ENCODE measurements at regions not wholly inside any gene's neighbourhood (a gene's known extent, or its start where the extent isn't known, plus 50 kb on each side); places are given as distances from the start of the nearest gene placed in this dataset.

GRCh38 chr9:109830545-109830944 lies 50.5 kb downstream of the PALM2AKAP2 start:
- DNase-seq = no peak

- no peak for DNase-seq
Measured at GRCh38 chr9:109831998-109832658, 52.1 kb downstream of the PALM2AKAP2 start.

- DNase-seq = no peak
Measured at GRCh38 chr9:109834855-109835254, 54.9 kb downstream of the PALM2AKAP2 start.

- peak in 6 of 14 donors; percentile 1 to 83 (median 7) for DNase-seq
Measured at GRCh38 chr9:109843641-109844040, 63.6 kb downstream of the PALM2AKAP2 start.

GRCh38 chr9:109845226-109845625 lies 65.2 kb downstream of the PALM2AKAP2 start:
- no peak for DNase-seq

GRCh38 chr9:109846776-109847175 lies 66.8 kb downstream of the PALM2AKAP2 start:
- DNase-seq = no peak

GRCh38 chr9:109852556-109852955 lies 72.6 kb downstream of the PALM2AKAP2 start:
- no peak for DNase-seq

GRCh38 chr9:109855540-109855939 lies 75.5 kb downstream of the PALM2AKAP2 start:
- no peak for DNase-seq

- DNase-seq = peak in 12 of 14 donors; percentile 18 to 81 (median 66)
Measured at GRCh38 chr9:109856785-109857184, 76.8 kb downstream of the PALM2AKAP2 start.

GRCh38 chr9:109857336-109857735 lies 77.3 kb downstream of the PALM2AKAP2 start:
- no peak for DNase-seq

- DNase-seq = no peak
Measured at GRCh38 chr9:109859447-109859846, 79.4 kb downstream of the PALM2AKAP2 start.

GRCh38 chr9:109860521-109860920 lies 80.5 kb downstream of the PALM2AKAP2 start:
- no peak for DNase-seq

GRCh38 chr9:109861499-109861898 lies 81.5 kb downstream of the PALM2AKAP2 start:
- DNase-seq = no peak

GRCh38 chr9:109861918-109862317 lies 81.9 kb downstream of the PALM2AKAP2 start:
- DNase-seq = no peak

GRCh38 chr9:109862452-109862851 lies 82.5 kb downstream of the PALM2AKAP2 start:
- no peak for DNase-seq

GRCh38 chr9:109863961-109864360 lies 84.0 kb downstream of the PALM2AKAP2 start:
- no peak for DNase-seq

- DNase-seq = no peak
Measured at GRCh38 chr9:109865521-109865920, 85.5 kb downstream of the PALM2AKAP2 start.

- peak in 10 of 14 donors; percentile 8 to 84 (median 22) for DNase-seq
Measured at GRCh38 chr9:109868207-109868606, 88.2 kb downstream of the PALM2AKAP2 start.

GRCh38 chr9:109868722-109869121 lies 88.7 kb downstream of the PALM2AKAP2 start:
- DNase-seq = peak in 2 of 14 donors; percentile 39 to 76

- DNase-seq = no peak
Measured at GRCh38 chr9:109870365-109870764, 90.4 kb downstream of the PALM2AKAP2 start.

- no peak for DNase-seq
Measured at GRCh38 chr9:109872901-109873300, 92.9 kb downstream of the PALM2AKAP2 start.

- DNase-seq = no peak
Measured at GRCh38 chr9:109875495-109876129, 95.6 kb downstream of the PALM2AKAP2 start.

- DNase-seq = no peak
Measured at GRCh38 chr9:109880276-109881169, 100.5 kb downstream of the PALM2AKAP2 start.

Data from C1 segment of cervical spinal cord (tissue), 14 donors.